Iris pigment epithelial cell (primary cell): ENCODE measurements at regions not wholly inside any gene's neighbourhood (a gene's known extent, or its start where the extent isn't known, plus 50 kb on each side); places are given as distances from the start of the nearest gene placed in this dataset.
A peak's percentile ranks its signal among the peaks of the same experiment; 100 is the strongest.
"Not testable (repeated sequence)": the region's sequence is repeated elsewhere in the genome, so short reads cannot be mapped to it uniquely, and the experiment has no call there.

Experiments used
- DNase-seq: peaks from one replicate; pipeline ENCODE4 v3.0.0-alpha.2; 2011; ENCODE audit warnings: low read depth

DNA sequence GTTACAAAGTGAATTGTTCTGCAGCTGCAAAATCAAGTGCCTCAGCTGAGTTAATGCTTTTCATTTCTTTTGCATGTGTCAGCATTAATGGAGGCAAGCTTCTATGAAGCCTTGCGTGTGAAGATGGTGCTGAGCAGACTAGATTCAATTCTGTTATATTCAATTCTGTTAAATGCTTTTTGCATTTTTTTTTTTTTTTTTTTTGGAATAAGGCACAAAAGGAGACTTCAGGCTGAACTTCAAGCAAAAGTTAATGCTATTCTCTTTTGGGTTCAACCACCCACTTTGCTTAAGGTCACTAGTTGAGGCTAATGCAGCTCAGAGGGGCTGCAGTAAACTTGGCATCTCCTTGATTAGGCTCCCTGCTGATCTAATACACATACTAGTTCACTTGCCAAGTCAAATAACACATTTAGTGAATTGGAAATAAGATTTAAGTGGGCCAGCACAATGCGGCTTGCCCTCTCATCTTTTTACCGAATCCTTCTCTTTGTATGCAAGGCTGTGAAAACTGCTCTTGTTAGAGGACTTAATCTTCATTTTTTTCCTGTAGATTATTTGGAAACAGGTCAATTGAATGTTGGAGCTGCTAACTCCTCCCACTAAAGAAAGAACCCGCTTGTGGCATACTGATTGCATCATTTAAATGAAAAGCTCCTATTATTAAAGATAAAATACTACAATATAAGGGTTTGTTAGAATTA, 1020.2 kb downstream of the NR2F1-AS1 start:
- peak; percentile 81 for DNase-seq

GRCh38 chr5:92559781-92560180, 1021.2 kb downstream of the NR2F1-AS1 start:
- DNase-seq: peak; percentile 84

GRCh38 chr5:92559331-92559730, 1021.7 kb downstream of the NR2F1-AS1 start:
- peak; percentile 3 for DNase-seq

- no peak for DNase-seq
Observed at GRCh38 chr5:92556747-92557146, 1024.3 kb downstream of the NR2F1-AS1 start.

GRCh38 chr5:92554447-92555085, 1026.5 kb downstream of the NR2F1-AS1 start:
- DNase-seq: peak; percentile 65

DNA sequence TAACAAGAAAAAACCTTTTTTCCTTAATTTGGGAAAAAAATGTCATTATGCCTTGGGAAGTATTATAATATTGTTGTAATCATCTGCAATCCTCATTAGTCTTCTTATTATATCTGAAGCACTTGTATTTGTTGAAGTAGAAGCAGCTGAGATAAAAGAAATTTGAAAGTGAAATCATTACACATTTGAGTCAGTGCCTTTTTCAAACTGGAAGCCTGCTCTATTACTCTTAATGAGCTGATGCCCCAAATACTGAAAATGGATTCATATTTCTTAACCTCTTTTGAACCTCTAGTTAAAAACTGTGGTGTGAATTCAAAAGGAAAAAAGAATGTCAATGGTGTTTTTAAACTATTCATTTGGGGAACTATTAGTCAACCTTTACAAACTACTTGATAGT, 1027.7 kb downstream of the NR2F1-AS1 start:
- DNase-seq: peak; percentile 17

GRCh38 chr5:92552206-92553160, 1028.5 kb downstream of the NR2F1-AS1 start:
- peak; percentile 99 for DNase-seq

- peak; percentile 61 for DNase-seq
Observed at GRCh38 chr5:92548346-92548745, 1032.7 kb downstream of the NR2F1-AS1 start.

DNA sequence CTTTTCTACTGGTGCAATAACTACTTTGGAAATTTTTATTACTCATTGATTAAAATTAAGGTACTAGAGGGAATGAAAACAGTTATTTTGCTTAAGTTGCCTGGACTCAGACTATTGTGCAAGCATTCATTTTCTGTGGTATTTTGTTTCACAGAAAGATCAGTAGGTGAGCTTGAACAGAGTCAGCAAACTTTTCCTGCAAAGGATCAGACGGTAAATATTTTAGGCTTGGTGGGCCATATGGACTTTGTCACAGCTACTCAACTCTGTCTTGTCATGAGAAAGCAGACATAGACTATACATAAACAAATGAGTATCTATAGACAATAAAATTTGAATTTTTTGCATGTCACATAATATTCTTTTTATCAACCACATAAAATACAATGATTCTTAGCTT, 1036.4 kb downstream of the NR2F1-AS1 start:
- DNase-seq: peak; percentile 81

- peak; percentile 52 for DNase-seq
Observed at GRCh38 chr5:92544036-92544435, 1037.0 kb downstream of the NR2F1-AS1 start.

- peak; percentile 56 for DNase-seq
Observed at GRCh38 chr5:92543201-92543600, 1037.8 kb downstream of the NR2F1-AS1 start.

- DNase-seq: not testable (repeated sequence)
Observed at GRCh38 chr5:92542017-92542416, 1039.0 kb downstream of the NR2F1-AS1 start.

GRCh38 chr5:92527311-92528078, 1053.5 kb downstream of the NR2F1-AS1 start:
- DNase-seq: peak; percentile 70

DNA sequence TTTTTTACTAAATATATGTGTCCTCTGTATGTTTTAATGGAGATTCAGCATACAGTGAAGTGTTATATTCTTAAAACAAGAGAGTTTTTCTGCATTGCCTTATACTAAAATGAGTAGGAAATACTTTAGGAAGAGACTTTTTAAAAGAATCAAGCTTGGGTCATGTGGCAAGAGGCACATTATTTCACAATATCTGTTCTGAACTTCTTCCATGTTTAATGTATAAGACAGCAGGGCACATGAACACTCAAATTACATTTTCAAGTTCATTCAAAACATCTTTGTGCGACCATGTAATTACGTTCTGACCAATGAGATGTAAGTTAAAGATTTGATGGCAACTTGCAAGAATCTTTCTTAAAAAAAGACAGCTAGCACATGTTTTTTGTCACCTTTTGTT, 1055.9 kb downstream of the NR2F1-AS1 start:
- DNase-seq: peak; percentile 48

GRCh38 chr5:92519811-92520632, 1061.0 kb downstream of the NR2F1-AS1 start:
- no peak for DNase-seq

DNA sequence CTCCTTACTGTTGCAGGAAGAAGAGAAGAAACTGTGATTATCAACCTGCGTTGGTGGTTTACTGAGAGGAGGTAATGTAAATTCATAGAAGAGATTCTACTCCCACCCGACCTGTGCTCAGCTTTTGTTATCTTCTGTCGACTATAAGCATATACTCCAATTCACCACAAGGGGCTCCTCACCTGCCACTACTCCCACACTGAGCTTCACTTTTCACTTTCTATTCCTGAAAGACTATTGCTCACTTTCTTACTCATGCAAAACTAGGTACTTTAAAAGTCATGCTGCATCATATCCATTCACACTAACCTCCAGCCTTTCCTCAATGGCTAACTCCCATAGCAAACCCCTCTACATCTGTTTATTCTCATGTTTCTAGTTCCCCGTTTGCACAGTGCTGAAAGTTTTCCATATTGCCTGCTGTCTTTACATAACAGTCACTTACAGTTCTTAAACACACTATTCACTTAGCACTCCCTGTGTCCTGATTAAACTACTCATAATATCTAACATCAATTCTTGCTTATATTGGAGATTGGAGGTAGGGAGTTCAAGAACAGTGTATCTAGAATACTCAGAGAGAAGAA, 1062.6 kb downstream of the NR2F1-AS1 start:
- DNase-seq: peak; percentile 67

DNA sequence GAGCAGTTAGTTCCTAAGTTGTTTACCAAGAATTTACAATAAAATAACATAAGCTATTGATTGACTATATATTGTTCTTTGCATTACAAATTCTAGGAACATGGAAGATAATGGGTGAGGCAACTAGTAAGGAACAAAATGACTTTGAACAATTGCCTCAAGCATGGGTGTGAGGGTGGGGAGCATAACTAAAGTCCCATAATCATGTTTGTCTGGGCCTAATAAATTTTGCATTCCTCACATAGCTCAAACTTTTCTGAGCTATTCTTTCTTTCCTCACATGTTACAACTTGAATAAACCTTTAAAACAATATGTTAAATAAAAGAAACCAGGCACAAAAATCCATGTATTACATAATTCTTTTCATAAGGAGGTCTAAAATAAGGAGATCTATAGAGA, 1066.1 kb downstream of the NR2F1-AS1 start:
- no peak for DNase-seq

DNA sequence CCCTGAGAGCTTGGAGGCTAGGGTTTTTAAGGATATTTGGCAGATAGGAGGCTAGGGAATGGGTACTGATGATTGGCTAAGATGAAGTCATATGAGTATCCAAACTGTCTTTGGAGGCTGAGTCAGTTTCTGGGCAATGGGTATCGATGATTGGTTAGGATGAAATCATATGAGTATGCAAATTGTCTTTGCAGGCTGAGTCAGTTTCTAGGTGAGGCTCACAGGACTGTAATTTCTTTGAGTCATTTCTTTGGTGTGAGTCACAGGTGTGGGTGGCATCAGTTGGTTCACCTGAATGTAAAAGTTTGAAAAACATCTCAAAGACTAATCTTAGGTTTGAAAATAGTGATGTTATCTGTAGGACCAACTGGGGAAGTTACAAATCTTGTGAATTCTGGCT, 1068.0 kb downstream of the NR2F1-AS1 start:
- DNase-seq: no peak

- no peak for DNase-seq
Observed at GRCh38 chr5:92508271-92508670, 1072.7 kb downstream of the NR2F1-AS1 start.

GRCh38 chr5:92505925-92506324, 1075.1 kb downstream of the NR2F1-AS1 start:
- peak; percentile 46 for DNase-seq
